CD4-positive, alpha-beta T cell treated with Interleukin-6 for 4 hours (primary cell): ENCODE measurements at regions not wholly inside any gene's neighbourhood (a gene's known extent, or its start where the extent isn't known, plus 50 kb on each side); places are given as distances from the start of the nearest gene placed in this dataset.
"Not testable (repeated sequence)": the region's sequence is repeated elsewhere in the genome, so short reads cannot be mapped to it uniquely, and the experiment has no call there.

ENCODE experiments used
- DNase-seq: peaks from one replicate; pipeline ENCODE4 v3.0.0-alpha.2; 2020; ENCODE audit warnings: mixed read lengths

DNA sequence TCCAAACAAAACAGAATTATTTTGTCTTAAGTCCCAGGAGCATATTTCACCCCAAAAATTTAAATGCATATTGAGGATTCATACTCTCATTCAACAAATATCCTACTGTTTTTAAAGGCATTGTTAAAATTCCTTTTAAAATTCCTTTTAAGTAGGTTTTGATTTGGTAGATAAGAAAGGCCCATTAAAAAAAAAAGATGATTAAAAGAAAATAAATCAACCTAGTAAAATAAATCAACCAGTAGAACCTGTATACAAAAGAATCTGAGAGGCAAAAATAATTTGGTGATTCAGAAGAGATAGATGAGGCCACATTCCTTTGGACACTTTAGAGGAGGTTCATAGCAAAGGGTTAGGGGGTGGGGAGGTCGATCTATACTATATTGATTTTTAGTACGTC lies 585.3 kb upstream of the TLE4 start:
- no peak for DNase-seq

- no peak for DNase-seq
These were observed 582.6 kb upstream of the TLE4 start for GRCh38 chr9:78989031-78989658.

DNA sequence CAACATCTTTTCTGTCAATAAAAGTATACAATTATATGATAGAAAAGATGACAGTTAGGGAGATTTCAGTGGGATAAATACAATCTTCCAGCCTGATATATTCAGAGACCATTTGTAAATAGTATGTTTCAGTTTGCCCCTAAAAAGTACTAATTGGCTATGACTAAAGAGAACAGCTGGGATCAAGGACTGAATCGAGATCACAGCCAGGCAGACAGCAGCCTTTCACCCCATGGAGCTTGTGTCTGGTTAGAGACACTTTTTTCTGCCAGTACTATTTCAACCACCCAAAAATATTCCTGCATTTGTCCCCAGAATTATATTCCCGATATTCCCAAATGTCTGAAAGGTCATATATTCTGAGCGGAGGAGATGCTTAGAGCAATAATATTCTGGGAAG lies 577.3 kb upstream of the TLE4 start:
- DNase-seq = no peak

DNA sequence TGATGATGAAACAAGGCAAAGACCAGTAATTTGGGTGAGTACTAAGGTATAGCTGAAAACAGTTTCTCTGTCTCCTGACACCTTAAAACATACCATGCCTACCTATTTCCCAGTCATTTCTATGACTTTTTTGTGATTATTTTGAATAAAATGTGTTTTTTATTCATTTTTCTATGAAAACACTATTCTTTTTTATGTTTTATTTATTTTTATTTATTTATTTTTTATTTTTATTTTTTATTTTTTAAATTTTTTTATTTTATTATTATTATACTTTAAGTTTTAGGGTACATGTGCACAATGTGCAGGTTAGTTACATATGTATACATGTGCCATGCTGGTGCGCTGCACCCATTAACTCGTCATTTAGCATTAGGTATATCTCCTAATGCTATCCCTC lies 576.8 kb upstream of the TLE4 start:
- not testable (repeated sequence) for DNase-seq

DNA sequence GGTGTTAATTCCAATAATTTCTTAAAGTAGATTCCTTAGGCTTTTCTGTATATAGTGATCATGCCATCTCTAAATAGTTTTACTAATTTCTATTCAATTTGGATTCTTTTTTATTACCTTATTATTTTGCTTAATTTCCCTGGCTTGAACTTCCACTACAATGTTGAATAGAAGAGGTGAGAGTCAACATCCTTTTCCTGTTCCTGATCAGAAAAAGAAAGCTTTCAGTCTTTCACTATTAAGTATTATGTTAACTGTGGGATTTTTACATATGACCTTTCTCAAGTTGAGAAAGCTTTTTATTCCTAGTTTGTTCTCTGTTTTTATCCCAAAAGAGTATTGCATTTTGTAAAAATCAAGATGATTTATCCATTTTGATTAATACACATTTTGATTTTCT lies 574.5 kb upstream of the TLE4 start:
- no peak for DNase-seq

GRCh38 chr9:79000230-79001002 lies 571.3 kb upstream of the TLE4 start:
- DNase-seq = no peak

- DNase-seq = no peak
These were observed 570.8 kb upstream of the TLE4 start for GRCh38 chr9:79001012-79001411.

DNA sequence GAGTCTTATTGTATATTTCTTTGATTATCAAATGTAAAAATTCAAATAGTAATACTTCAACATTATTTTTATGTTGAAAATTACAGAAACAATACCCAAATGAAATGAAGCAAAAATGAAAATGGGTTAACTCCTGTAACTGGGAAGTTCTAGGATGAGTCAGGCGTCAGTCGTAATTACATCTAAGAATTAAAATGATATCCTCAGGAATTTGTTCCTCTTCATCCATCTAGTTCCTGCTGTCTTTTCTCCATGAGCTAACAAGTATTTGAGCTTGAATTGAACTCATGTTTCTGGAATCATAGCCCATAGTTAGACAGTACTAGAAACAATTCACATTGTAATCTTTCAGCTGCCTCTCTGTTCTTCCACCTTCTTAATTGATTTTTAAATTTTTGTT lies 568.3 kb upstream of the TLE4 start:
- DNase-seq = no peak

DNA sequence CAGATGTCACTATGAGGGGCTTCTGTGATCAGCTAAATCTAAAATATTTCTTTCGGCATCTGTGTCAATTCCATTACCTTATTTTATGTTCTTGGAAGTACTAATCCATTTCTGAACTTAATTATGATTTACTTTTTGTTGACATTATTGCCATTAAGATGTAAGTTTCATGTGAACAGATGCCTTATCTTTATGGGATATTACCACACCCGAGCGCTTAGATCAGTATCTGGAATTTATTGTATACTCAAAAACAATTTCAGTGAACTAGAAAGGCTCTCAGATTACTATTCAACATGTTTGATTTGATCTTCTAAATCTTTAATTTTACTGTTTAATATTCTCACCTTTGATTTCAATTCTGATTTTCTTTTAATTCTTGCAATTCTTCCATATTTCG lies 567.7 kb upstream of the TLE4 start:
- DNase-seq = no peak

- DNase-seq = no peak
These were observed 565.2 kb upstream of the TLE4 start for GRCh38 chr9:79006546-79006945.

DNA sequence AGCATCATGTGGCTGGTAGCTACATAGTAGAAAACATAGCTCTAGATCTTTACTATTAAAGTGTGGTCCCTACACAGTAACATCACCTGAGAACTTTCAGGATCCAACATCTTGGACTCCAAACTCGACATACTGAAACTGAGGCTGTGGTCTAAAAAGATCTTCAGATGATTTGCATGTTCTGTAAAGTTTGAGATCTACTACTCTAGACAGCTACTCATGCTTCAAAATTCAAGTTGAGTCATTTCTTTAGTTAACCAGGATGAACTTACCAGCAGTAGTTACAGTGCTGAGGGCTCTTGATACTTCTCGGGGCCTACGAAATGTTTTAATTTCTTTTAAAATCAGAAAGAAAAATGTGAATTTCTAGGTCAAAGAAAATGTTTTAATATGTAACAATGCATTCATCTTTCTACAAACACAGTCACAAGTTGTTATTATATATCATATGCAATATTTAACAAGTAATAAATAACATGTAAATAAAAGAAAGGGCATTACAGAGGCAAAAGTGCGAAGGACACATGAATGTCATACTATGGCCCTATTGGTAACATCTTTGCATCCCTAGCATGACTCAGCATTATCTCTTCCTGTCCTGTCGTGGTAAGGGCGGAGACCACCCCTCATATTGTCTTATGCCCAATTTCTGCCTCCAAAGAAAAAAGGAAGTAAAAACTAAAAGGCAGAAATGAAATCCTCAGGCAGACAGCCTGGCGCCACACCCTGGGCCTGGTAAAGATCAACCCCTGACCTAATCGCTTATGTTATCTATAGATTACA lies 563.9 kb upstream of the TLE4 start:
- no peak for DNase-seq

DNA sequence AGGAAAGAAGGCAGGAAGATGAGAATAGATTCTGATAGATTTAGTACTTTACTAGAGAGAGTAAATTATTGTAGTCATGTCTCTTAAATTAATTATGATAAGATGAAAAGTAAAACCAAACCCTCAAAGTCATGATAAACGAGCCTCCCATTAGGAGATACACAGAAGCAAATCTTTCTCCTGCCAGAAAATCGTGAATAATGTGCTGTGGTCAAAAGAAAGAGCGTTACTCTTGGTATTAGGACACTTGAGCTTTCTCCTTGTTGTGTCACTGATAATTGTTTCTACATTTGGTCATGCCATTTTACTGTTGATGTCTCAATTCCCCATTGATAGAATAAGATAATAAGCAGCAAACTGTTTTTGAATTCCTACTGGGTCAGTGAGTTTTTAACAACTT lies 562.8 kb upstream of the TLE4 start:
- no peak for DNase-seq

DNA sequence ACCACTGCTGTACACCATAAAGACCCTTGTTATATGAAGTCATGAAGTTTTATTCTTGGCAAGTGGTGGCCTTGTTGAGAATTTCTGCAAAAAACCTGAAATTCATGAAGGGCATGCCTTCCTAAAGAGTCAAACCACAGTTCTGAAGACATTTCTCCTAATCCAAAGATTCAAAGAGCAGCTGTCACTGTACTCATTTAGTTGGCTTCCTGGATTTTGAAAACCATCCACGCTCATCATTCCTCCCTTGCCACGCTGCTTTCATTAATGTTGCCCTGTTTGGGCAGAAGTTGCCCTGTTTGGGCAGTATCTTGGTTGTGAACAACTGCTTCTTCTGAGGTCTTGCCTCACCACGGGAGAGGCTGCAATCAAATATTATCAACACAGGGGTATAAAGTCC lies 560.3 kb upstream of the TLE4 start:
- DNase-seq = no peak

- no peak for DNase-seq
These were observed 559.2 kb upstream of the TLE4 start for GRCh38 chr9:79012561-79012960.

GRCh38 chr9:79013715-79014610 lies 557.8 kb upstream of the TLE4 start:
- DNase-seq = no peak

DNA sequence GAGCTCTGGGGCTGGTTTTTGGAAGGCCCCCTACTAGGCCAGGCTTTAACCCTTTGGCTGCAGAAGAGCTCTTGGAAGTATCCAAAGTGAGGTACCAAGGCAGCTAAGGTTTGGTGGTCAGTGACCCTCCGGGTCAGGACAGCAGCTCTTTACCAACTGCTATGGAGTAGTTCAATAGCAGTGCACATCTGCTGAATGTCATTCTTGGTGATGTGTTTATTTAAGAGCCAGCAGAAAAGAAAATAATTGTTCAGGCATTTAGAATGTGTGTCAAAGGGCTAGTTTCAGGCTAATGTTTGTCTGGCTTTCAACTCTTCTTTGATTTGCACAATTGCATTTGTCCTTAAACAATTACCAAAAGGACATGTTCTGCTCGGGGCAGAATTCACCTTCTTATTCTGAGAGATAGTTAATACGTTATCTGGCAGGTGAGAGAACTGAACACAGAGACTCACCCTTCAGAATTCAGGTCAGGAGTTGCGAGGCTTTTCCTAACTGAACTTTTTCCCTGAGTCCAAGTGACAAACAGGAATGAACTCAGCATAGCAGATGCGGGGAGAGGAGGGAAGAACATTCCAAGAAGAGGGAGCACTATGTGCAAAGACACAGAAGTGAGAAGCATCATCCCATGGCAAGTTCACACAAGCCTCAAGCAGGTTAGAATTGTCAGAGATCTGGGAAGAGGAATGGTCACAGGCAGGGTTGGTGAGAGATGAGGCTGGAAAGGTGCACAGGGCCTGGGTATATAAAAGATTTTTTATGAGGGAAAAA lies 556.7 kb upstream of the TLE4 start:
- no peak for DNase-seq

DNA sequence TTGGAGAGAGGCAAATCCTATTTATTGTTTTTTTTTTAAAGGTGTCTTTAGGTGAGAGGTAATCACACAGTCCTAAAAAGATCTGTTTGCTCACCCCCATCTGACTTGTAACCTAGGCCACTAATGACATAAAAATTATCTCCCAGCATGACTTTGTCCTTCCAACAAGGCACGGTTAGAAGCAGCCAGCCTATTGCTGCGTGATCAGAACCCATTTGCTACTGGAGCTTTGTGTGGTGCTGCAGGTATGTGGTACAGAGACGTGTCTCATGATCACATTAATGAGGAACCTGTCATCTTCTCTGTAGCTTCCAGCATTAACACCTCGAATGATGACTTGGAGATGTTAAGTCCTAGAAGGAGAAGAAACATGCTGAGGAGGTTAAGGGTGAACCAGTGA lies 555.8 kb upstream of the TLE4 start:
- no peak for DNase-seq

DNA sequence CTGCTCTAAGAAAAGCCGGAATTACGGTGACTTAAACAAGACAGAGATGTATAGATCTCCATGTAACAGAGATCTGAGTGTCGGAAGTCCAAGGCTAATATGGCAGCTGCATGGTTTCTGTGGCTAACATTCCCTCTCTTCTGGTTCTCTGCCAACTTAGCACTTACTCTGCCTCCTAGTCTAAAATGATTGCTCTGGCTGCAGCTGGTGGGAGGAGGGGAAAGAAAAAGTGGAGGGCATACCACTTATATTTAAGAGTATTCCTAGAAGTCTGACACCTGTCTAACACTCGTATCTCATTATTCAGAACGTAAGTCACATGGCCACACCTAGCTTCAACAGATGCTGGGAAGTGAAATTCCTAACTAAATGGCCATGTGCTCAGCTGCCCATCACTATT lies 551.5 kb upstream of the TLE4 start:
- DNase-seq = no peak

DNA sequence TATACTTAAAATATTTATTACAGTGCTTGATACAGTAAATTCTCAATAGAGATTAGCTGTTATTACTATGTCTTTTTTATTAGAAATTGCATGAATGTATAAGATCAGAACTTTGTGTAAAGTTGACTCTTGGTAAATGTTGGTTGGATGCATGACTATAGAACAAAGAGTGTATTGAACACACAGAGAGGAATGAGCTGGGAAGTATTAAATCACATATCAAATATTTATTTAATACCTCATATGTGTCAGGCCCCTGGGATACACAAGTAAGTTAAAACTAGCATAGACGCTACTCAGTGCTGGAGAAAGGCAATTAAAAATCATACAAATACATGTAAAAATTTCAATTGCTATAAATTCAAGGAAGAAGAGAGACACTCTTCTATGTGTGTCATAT lies 550.7 kb upstream of the TLE4 start:
- no peak for DNase-seq

GRCh38 chr9:79023134-79023580 lies 548.6 kb upstream of the TLE4 start:
- DNase-seq = no peak

DNA sequence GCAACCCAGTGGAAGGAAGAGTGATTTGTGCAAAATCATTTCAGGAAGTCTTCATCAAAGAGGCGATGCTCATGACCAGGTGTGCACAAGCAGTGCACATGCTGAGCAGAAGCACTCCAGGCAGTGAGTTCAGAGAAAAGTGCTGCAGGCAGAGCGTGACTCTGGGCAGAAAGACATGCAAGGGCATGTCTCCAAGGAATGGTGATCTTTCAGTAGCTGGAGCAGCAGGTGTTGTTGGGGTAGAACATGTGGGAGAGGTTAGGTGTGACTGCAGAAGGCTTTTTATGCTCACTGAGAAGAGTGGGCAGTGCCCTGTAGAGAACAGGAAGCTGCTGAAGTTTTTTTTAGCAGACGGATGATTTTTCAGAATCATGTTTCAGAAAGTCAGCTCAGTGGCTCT lies 545.4 kb upstream of the TLE4 start:
- DNase-seq = no peak

DNA sequence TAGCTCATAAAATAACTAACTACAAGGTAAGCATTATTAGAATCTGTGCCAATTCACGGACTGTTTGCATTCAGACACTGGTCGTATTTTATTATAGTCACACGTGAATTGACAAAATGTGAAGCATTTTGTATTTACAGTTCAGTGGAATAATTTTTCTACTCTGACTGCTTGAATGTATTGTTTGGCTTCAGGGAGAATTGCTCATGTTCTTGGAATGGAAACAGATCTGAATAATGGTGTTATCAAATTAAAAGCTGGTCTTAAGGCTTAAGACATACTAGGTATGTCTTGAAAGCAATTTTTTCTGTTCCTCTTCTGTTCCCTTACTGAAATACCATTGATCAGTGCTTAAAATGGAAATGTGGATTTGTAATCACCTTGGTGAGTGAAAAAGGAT lies 543.7 kb upstream of the TLE4 start:
- DNase-seq = no peak
